KMS-11 (cell line): ENCODE measurements at regions not wholly inside any gene's neighbourhood (a gene's known extent, or its start where the extent isn't known, plus 50 kb on each side); places are given as distances from the start of the nearest gene placed in this dataset.

Experiments used
- H2AFZ ChIP-seq: fragments of 200-600 bp; sonication (generic); 2 replicates; pipeline ENCODE4 v1.6.1; 2016; ENCODE audit warnings: antibody characterized with exemption, mixed run types, low read depth
- H3K27ac ChIP-seq: fragments of 200-600 bp; sonication (generic); 2 replicates; pipeline ENCODE4 v1.6.1; 2016; ENCODE audit warnings: mild to moderate bottlenecking, mixed run types
- H3K27me3 ChIP-seq: fragments of 200-600 bp; sonication (generic); 2 replicates; pipeline ENCODE4 v1.6.1; 2017; ENCODE audit warnings: mild to moderate bottlenecking, low read depth, mixed run types, moderate library complexity; ENCODE audit not compliant: insufficient read depth
- H3K36me3 ChIP-seq: fragments of 200-600 bp; sonication (generic); 2 replicates; pipeline ENCODE4 v1.6.1; 2017; ENCODE audit warnings: mild to moderate bottlenecking, mixed run types; ENCODE audit not compliant: insufficient read depth
- H3K4me1 ChIP-seq: fragments of 200-600 bp; sonication (generic); 2 replicates; pipeline ENCODE4 v1.6.1; 2016; ENCODE audit warnings: mild to moderate bottlenecking, low read depth, mixed run types; ENCODE audit not compliant: poor library complexity, severe bottlenecking
- H3K4me2 ChIP-seq: fragments of 200-600 bp; sonication (generic); 2 replicates; pipeline ENCODE4 v1.7.0; 2016; ENCODE audit warnings: mild to moderate bottlenecking, mixed run types
- H3K4me3 ChIP-seq: fragments of 200-600 bp; sonication (generic); IDR thresholded peaks from 2 replicates; pipeline ENCODE4 v1.6.1; 2017; ENCODE audit warnings: low read depth, low read length, mixed read lengths; ENCODE audit not compliant: insufficient read depth
- H3K79me2 ChIP-seq: fragments of 200-600 bp; sonication (generic); 2 replicates; pipeline ENCODE4 v1.6.1; 2016; ENCODE audit warnings: low read depth, mixed run types; ENCODE audit not compliant: insufficient read depth
- H3K9ac ChIP-seq: fragments of 200-600 bp; sonication (generic); 2 replicates; pipeline ENCODE4 v1.6.1; 2016; ENCODE audit warnings: mild to moderate bottlenecking, mixed run types
- H4K20me1 ChIP-seq: fragments of 200-600 bp; sonication (generic); 2 replicates; pipeline ENCODE4 v1.6.1; 2016; ENCODE audit warnings: mild to moderate bottlenecking, mixed run types; ENCODE audit not compliant: insufficient read depth
- TF ChIP-seq, protein P1 (sequence below): fragments of 200-600 bp; sonication (generic); conservative IDR thresholded peaks from 2 replicates; pipeline ENCODE4 v1.6.1; 2017; ENCODE audit warnings: low read depth, mild to moderate bottlenecking, antibody characterized with exemption, low read length, moderate library complexity, mixed read lengths

DNA sequence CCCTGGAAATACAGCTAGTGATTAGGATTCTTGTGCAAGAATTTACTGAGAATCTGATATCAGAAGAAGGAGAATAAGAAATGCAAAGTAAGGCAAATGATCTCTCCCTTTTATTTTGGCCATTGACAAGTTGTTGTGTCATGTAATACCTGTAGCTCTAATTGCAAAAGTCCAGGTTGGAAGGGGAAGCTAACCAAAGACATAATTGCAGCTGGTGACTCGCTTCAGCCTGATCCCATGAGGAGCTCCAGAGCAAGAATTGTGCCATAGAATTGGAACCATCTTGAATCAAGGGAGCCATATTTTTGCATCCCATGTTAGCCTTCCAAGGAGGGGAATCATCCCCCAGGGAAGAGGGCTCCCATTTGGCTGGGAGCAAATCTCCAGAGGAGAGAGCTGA is 149.6 kb upstream of the MOCS2 start:
- no peak overlapping the region for H2AFZ ChIP-seq
- H3K4me2 ChIP-seq, result no peak overlapping the region
- TF ChIP-seq, protein P1, sequence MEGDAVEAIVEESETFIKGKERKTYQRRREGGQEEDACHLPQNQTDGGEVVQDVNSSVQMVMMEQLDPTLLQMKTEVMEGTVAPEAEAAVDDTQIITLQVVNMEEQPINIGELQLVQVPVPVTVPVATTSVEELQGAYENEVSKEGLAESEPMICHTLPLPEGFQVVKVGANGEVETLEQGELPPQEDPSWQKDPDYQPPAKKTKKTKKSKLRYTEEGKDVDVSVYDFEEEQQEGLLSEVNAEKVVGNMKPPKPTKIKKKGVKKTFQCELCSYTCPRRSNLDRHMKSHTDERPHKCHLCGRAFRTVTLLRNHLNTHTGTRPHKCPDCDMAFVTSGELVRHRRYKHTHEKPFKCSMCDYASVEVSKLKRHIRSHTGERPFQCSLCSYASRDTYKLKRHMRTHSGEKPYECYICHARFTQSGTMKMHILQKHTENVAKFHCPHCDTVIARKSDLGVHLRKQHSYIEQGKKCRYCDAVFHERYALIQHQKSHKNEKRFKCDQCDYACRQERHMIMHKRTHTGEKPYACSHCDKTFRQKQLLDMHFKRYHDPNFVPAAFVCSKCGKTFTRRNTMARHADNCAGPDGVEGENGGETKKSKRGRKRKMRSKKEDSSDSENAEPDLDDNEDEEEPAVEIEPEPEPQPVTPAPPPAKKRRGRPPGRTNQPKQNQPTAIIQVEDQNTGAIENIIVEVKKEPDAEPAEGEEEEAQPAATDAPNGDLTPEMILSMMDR, result no peak
- no peak overlapping the region for H3K9ac ChIP-seq
- H3K4me1 ChIP-seq, result peaks cover 8% of the 10 kb centered on the region
- no peaks in the 10 kb centered on the region for H3K79me2 ChIP-seq
- no peak overlapping the region for H3K4me3 ChIP-seq
- no peaks in the 10 kb centered on the region for H3K36me3 ChIP-seq
- H3K27ac ChIP-seq, result no peak overlapping the region
- no peaks in the 10 kb centered on the region for H3K27me3 ChIP-seq
- H4K20me1 ChIP-seq, result no peaks in the 10 kb centered on the region

DNA sequence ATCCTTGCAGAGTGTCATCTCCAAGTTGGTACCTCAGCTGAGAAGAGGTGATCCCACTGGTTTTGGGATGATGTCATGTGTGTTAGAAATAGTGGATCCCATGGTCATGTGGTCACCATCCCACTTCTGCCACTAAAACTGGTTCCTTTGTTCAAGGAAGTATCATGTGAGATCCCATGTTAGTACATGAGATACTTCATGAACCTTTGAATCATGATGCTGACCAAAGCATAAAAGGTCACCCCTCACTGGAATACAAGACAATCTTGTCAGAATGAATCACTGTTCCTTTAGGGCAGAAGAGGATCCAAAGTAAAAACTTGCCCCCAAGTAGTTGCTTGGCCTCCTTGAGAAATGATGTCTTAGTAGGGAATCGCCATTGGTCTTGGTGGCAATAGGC is 150.9 kb upstream of the MOCS2 start:
- no peak overlapping the region for H3K4me2 ChIP-seq
- H3K4me1 ChIP-seq, result no peaks in the 10 kb centered on the region
- TF ChIP-seq, protein P1, result no peak
- no peaks in the 10 kb centered on the region for H3K27me3 ChIP-seq
- H3K79me2 ChIP-seq, result no peaks in the 10 kb centered on the region
- no peak overlapping the region for H3K4me3 ChIP-seq
- H3K27ac ChIP-seq, result no peak overlapping the region
- no peaks in the 10 kb centered on the region for H3K36me3 ChIP-seq
- no peak overlapping the region for H3K9ac ChIP-seq
- no peaks in the 10 kb centered on the region for H4K20me1 ChIP-seq
- H2AFZ ChIP-seq, result no peak overlapping the region

DNA sequence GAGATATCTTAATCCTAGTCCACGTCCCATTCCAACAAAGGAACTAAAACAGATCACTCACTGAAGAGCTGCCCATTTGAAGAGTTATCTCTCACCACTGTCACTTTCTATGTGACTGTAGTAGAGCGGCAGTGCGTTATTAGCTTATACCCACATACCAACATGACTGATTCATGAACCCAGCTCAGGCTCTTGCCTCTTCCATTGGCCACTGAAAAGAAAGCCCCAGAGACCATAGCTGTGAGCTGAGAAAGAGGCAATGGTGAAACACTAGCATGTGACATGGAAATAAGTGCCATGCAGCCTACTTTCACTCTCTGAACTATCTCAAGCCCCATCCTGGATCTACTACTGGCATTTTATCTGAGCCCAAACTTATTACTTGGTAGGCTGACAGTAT is 151.7 kb upstream of the MOCS2 start:
- Histone ChIP-seq H3K4me1 (no peaks in the 10 kb centered on the region), H3K27me3 (no peaks in the 10 kb centered on the region), H2AFZ (no peak overlapping the region), H3K4me2 (no peak overlapping the region), H3K36me3 (no peaks in the 10 kb centered on the region), H3K9ac (no peak overlapping the region), H3K79me2 (no peaks in the 10 kb centered on the region), H3K4me3 (no peak overlapping the region), H4K20me1 (no peaks in the 10 kb centered on the region), H3K27ac (no peak overlapping the region)
- TF ChIP-seq, protein P1, result no peak

- Histone ChIP-seq H3K27ac (no peak overlapping the region), H2AFZ (no peak overlapping the region)
Observed at GRCh38 chr5:53262348-53262970, 152.9 kb upstream of the MOCS2 start.

More at GRCh38 chr5:53262348-53262970, 152.9 kb upstream of the MOCS2 start:
- no peaks in the 10 kb centered on the region for H3K27me3 ChIP-seq
- no peak overlapping the region for H3K4me3 ChIP-seq
- H3K4me2 ChIP-seq, result no peak overlapping the region
- H3K9ac ChIP-seq, result no peak overlapping the region
- H3K4me1 ChIP-seq, result no peaks in the 10 kb centered on the region
- no peaks in the 10 kb centered on the region for H4K20me1 ChIP-seq
- H3K36me3 ChIP-seq, result no peaks in the 10 kb centered on the region
- H3K79me2 ChIP-seq, result no peaks in the 10 kb centered on the region
- TF ChIP-seq, protein P1, result no peak
